ENCODE measurements at regions not wholly inside any gene's neighbourhood (a gene's known extent, or its start where the extent isn't known, plus 50 kb on each side); places are given as distances from the start of the nearest gene placed in this dataset.

DNA sequence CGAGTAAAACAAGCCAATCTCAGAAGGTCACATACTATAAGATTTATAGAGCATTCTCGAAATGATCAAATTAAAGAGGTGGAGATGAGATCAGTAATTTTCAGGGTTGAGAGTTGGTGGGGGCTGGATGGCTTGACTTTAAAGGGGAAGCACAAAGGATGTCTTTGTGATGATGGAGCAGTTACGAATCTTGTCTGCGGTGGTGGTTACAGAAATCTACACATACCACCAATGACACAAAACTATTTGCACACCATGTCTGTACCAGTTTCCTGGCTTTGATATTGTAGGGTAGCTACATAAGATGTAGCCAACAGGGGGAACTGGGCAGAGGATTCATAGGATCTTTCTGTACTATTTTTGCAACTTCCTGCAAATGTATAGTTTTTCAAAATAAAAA, 190.6 kb upstream of the SMIM21 start:
- Histone ChIP-seq H3K9me3 (no peaks in the 10 kb centered on the region), H3K4me1 (no peaks in the 10 kb centered on the region), H3K27me3 (no peaks in the 10 kb centered on the region), H3K4me3 (ENCODE audit: low read depth, low read length) (no peak overlapping the region), H3K36me3 (no peaks in the 10 kb centered on the region)
- DNase-seq: no peak
- TF ChIP-seq, protein P1, sequence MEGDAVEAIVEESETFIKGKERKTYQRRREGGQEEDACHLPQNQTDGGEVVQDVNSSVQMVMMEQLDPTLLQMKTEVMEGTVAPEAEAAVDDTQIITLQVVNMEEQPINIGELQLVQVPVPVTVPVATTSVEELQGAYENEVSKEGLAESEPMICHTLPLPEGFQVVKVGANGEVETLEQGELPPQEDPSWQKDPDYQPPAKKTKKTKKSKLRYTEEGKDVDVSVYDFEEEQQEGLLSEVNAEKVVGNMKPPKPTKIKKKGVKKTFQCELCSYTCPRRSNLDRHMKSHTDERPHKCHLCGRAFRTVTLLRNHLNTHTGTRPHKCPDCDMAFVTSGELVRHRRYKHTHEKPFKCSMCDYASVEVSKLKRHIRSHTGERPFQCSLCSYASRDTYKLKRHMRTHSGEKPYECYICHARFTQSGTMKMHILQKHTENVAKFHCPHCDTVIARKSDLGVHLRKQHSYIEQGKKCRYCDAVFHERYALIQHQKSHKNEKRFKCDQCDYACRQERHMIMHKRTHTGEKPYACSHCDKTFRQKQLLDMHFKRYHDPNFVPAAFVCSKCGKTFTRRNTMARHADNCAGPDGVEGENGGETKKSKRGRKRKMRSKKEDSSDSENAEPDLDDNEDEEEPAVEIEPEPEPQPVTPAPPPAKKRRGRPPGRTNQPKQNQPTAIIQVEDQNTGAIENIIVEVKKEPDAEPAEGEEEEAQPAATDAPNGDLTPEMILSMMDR (IDR thresholded peaks at IDR 0.05; ENCODE audit: low read depth, low read length): no peak

DNA sequence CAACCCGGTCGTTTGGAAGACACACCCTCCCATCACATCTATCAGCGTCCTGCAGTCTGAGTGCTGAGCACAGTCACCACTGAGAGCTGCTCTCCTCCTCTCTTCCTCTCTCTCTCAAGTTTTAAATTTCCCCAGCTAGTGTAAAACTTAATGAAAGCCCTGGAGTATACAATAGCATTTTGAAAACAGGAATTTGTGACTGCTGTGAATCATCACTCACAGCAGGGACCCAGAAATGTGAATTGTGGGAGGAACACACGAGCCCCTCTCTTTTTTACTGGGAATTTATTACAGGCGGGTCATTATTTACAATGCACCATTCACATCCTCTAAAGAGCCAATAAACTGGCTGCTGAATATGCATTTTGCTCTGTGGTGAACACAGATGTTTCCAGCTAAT, 185.0 kb upstream of the SMIM21 start:
- Histone ChIP-seq H3K4me3 (ENCODE audit: low read depth, low read length) (no peak overlapping the region), H3K4me1 (no peaks in the 10 kb centered on the region), H3K27me3 (no peaks in the 10 kb centered on the region), H3K36me3 (no peaks in the 10 kb centered on the region), H3K9me3 (no peaks in the 10 kb centered on the region)
- TF ChIP-seq, protein P1 (IDR thresholded peaks at IDR 0.05; ENCODE audit: low read depth, low read length): no peak
- DNase-seq: no peak

DNA sequence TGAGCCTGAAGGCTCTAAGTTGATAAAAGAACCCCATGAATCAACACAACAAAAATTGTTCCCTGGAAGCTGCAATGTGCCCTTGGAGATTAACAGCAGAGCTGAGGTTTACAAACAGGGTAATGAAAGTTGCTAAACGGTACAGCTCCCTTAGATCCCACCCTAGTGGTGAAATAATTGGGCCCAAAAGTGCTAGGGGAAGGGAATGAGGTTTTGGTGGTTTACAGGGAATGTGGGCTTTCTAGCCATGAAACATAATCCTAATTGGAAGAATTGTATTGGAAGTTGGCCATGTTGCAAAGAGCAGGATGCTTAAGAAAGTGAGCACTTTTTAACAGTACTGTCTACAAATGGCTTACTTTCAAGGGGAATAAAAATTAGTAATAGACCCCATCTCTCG, 180.2 kb upstream of the SMIM21 start:
- no peak for DNase-seq
- H3K36me3 ChIP-seq: no peaks in the 10 kb centered on the region
- H3K27me3 ChIP-seq: no peaks in the 10 kb centered on the region
- no peaks in the 10 kb centered on the region for H3K4me1 ChIP-seq
- no peak overlapping the region for H3K4me3 ChIP-seq (ENCODE audit: low read depth, low read length)
- H3K9me3 ChIP-seq: no peaks in the 10 kb centered on the region
- TF ChIP-seq, protein P1 (IDR thresholded peaks at IDR 0.05; ENCODE audit: low read depth, low read length): no peak

DNA sequence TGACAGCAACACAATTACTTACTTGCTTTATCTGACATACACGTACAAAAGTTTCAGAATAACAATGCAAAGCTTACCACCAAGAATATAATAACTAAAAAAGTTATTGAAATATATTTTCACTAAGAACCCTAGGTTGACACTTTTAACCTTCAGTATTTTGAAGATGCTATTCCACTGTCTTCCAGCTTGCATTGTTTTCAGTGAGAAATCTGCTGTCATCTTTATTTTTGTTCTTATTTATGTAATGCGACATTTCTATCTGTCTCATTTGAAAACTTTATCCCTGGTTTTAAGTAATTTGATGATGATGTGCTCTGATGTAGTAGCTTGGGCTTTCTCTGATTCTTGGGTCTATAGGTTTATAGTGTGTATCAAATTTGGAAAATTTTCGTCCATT, 165.0 kb upstream of the SMIM21 start:
- no peak overlapping the region for H3K4me3 ChIP-seq (ENCODE audit: low read depth, low read length)
- no peaks in the 10 kb centered on the region for H3K9me3 ChIP-seq
- H3K4me1 ChIP-seq: no peaks in the 10 kb centered on the region
- TF ChIP-seq, protein P1 (IDR thresholded peaks at IDR 0.05; ENCODE audit: low read depth, low read length): no peak
- no peak for DNase-seq
- H3K36me3 ChIP-seq: no peaks in the 10 kb centered on the region
- H3K27me3 ChIP-seq: no peaks in the 10 kb centered on the region

DNA sequence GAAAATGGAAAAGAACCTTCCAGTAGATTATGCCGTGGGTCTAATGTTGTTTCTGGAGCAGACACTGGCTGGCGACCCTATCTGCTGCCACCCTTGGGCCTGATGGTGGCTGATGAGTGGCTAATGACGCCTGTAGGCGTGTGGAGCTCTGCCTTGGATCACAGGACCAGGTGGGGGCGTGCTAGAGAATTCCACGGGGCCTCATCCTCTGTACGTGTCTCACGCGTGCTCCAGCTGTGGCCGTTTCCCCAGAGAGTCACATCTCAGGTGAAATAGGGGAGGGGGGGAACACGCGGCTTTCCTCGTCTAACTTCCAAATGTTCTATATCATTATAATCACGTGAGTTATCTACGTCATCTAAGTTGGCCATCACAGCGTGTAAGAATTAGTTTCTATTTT, 160.9 kb upstream of the SMIM21 start:
- Histone ChIP-seq H3K36me3 (no peaks in the 10 kb centered on the region), H3K4me3 (ENCODE audit: low read depth, low read length) (no peak overlapping the region), H3K4me1 (no peaks in the 10 kb centered on the region), H3K9me3 (no peaks in the 10 kb centered on the region), H3K27me3 (no peaks in the 10 kb centered on the region)
- TF ChIP-seq, protein P1 (IDR thresholded peaks at IDR 0.05; ENCODE audit: low read depth, low read length): no peak
- no peak for DNase-seq

DNA sequence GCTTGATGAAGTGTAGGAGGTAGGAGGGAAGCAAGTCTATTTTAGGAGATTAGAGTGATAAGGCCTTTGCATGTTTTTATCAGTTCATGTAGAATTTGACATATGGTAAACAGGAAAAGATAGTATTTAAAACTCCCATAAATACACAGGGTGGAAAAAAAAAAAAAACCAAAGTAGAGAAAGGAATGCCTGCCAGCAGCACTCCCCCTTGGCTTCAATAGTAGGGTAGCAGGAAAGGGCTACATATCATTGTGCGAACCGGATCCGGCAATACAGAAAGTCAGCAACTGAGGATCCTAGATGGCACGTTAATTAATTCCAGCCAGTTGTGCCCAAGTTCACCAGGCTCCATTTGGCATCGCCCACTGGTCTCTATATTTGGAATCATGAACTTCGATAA, 159.6 kb upstream of the SMIM21 start:
- H3K27me3 ChIP-seq: no peaks in the 10 kb centered on the region
- no peaks in the 10 kb centered on the region for H3K36me3 ChIP-seq
- TF ChIP-seq, protein P1 (IDR thresholded peaks at IDR 0.05; ENCODE audit: low read depth, low read length): no peak
- no peak for DNase-seq
- no peaks in the 10 kb centered on the region for H3K9me3 ChIP-seq
- H3K4me1 ChIP-seq: no peaks in the 10 kb centered on the region
- no peak overlapping the region for H3K4me3 ChIP-seq (ENCODE audit: low read depth, low read length)

All from BE2C (cell line).